GM21381 (cell line): ENCODE measurements at regions not wholly inside any gene's neighbourhood (a gene's known extent, or its start where the extent isn't known, plus 50 kb on each side); places are given as distances from the start of the nearest gene placed in this dataset.

ENCODE experiments used
- ATAC-seq: cut with Tn5 transposase; IDR thresholded peaks from one replicate; pipeline ENCODE4 v1.9.1; 2021; ENCODE audit warnings: mild to moderate bottlenecking, moderate library complexity; ENCODE audit not compliant: unreplicated experiment

GRCh38 chr9:81490605-81491331 is 198.6 kb downstream of the TLE1 start:
- ATAC-seq = no peak

- ATAC-seq = no peak
Measured at GRCh38 chr9:81489046-81489445, 200.3 kb downstream of the TLE1 start.

DNA sequence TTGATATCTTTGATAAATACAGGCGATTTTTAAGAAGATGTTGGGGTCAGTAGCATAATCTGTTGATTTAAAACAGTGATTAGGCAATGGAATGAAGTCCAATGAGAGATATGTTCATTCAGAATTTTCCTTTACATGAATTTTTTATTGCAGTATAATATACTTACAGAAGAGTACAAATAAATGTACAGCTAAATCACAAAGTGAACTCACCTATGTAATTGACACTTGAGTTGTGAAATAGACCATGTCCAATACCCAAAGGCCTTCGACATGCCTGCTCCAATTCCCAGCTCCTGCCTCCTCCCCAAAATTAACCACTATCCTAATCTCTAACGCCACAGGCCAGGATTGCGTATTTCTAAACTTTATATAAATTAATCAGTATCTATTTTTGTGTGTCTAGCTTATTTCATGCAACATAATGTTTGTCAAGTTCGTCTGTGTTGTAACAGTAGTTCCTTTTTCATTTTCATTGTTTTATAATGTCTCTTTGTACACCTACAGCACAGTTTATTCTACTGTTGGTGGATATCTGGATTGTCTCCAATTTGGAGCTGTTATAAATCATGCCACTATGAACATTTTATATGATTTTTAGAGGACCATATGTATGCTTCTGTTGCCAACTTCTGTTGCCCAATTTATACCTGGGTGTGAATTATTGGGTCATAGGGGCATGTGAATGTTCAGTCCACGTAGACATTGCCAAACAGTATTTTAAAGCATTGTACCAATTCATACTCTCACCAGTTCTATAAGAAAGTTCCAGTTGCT is 208.3 kb downstream of the TLE1 start:
- no peak for ATAC-seq

GRCh38 chr9:81479573-81479972 is 209.8 kb downstream of the TLE1 start:
- ATAC-seq = no peak

- ATAC-seq = no peak
Measured at GRCh38 chr9:81477669-81478068, 211.7 kb downstream of the TLE1 start.

DNA sequence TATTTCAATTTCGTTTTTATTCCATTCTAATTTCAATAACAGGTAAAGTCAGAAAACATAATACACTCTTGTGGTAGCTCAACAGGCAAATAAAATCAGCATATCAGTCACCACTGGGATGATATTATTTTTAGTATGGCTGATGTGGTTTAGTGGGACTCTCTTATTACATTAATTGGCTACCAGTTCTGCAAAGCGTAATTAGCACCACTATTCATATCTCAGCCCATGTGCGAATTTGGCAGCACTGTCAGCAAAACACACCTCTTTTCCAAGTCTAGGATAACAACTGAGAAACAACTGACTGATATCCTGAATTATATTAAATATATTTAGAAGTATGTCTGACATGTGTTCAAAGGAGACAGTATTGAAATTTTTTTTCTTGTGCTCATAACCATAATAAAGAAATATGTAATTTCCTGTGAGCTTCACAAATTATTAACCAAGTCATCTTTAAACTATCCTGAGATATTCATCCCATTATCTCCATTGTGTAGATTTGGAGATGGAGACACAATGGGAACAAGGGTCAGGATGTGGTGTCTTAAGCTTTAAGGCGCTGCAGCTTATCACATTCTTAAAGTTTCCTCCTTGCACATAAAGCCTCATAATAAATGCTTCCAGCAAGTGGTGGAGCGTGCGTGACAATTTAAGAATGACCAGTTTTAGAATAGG is 212.4 kb downstream of the TLE1 start:
- no peak for ATAC-seq

DNA sequence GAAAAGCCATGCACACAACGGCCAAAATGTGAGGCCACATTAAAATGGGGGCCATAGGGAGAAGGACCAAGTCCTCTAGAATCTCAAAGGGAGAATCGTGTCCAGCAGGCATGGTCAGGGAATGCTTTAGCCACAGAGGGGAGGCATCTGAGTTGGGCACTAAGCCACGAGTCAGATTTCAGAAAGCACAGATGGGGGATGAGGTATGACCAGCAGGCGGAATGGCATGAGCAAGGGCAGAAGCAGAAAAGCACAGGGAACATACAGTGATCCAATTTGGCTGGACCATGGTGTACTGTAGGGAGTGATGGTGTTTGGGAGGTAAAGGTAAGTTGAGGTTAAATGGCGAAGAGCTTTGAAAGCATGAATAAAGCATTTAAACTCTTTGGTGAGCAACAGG is 214.6 kb downstream of the TLE1 start:
- ATAC-seq = no peak

GRCh38 chr9:81474125-81474524 is 215.2 kb downstream of the TLE1 start:
- ATAC-seq = no peak

DNA sequence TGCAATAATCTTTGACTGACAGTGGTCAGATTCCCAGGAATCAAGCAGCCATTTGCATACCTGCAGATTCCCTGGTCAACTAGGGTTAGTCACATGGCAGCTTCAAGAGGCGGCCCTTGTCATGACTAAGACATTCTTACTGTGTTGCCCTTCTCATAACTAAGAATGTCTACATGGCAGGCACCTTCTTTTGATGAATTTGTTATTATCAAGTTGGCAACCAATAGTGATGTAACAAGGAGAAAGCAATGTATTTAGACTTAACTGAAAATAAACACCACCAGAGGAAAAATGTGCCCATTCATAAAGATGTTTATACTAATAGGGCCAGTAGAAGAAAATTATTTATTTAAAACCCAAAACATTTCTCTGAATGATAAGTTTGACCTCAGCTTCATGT is 215.6 kb downstream of the TLE1 start:
- no peak for ATAC-seq

DNA sequence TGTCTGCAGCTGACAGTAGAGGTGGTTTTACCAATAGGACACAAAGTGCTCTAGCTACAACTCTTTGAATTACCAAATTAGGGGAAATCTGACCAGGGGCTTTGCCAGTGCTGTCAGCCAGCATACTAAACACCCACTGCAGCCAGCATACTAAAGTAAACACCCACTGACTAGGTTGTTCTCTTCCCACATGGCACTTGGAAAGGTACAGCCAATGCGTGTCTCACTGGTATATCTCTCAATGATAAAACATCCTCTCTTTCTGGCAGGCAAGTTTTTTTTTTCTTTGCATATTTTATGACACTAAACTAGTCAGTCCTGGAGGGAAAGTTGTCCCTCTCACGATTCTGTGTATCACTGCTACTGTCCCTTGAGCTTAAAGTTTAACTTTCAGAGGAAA is 216.1 kb downstream of the TLE1 start:
- no peak for ATAC-seq

- ATAC-seq = no peak
Measured at GRCh38 chr9:81472701-81473100, 216.6 kb downstream of the TLE1 start.

DNA sequence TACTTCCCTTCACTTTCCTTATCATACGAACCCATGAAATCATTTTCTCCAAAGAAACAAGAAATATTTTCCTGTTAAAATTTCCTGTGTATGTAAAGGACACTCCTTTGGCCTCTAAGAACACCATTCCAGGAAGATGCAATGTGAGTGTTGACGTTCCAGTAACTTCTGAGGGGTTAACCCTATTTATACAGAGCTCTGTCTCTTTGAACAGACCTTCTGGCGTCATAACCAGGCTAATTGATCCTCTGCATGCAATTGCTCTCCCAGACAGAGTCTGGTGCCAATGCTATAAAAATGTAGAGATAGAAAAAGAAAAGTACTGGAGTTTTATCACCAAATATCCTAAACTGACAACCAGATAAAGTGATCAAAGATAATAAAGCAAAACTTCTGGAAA is 218.5 kb downstream of the TLE1 start:
- ATAC-seq = no peak

DNA sequence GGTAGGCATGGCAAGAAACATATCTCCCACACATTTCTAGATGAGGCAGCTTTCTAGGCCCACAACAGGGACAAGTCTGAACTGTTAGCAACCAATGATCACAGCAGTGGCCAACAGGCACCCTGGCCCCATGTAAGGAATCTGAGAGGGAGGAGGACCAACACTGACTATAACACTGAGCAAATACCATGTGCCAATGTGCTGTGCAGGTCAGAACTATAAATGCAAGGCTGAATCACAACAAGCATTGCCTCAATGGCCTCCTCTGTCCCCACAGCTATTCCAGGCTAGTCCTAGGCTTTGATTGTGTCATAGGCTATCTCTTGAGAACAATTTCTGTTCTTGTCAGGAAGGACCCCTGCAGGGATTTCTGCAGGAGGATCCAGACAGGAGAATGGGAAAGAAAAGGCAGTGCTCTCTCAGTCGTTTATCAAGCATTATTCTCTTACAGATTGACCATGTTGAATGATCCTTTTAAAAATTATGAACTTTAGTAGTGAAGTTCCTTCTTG is 221.2 kb downstream of the TLE1 start:
- ATAC-seq = no peak

DNA sequence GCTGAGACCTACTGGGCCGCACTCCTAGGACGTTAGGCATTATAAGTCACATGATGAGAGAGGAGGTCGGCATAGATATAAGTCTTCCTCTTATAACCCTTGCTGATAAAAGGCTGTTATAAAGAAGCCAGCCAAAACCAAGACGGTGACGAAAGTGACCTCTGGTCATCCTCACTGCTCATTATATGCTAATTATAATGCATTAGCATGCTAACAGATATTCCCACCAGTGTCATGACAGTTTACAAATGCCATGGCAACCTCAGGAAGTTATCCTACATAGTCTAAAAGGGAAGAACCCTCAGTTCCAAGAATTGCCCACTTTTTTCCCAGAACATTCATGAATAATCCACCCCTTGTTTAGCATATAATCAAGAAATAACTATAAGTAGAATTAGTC is 222.4 kb downstream of the TLE1 start:
- no peak for ATAC-seq

DNA sequence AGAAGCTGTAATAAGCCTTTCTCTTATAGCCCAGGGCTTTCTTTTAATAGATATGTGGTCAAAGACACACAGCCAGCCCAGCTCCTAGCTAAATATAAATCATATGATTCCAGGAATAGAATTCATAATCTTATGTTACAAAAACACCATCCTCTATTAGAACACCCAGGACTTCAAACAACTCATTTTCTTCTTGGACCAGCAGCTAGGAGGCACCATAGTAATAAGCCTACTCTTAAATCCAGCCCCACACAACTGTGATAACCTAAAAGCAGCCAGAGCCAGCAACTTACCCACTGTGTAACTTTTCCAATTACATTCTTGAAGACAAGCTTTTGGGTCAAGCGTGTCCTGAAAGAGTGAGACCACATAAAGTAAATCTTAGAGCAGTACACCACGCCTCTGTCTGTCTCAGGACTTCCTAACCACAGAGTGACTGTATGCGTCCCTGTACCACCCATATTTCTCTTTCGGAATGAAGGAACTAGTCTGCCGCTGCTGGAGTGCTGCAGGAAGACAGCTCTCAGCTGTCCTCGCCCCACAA is 223.8 kb downstream of the TLE1 start:
- no peak for ATAC-seq

DNA sequence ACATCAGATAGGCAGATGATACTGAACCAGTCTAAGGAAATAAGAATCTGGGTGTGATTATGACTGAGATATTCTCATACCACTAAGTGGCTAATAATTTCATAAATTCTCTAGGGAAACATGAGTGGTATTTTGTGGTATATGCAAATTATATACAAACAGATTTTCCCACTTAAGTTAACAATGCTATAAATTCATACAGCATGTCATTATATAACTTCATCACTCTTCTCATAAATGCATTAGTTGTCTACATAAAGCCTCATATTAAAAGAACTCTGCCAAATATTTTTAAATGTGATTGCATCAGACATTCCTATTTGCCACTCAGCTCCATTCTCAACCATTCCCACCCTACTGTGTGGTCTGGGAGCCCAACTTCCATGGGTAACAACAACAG is 226.5 kb downstream of the TLE1 start:
- ATAC-seq = no peak

GRCh38 chr9:81461196-81461595 is 228.2 kb downstream of the TLE1 start:
- ATAC-seq = no peak

- no peak for ATAC-seq
Measured at GRCh38 chr9:81460693-81461092, 228.7 kb downstream of the TLE1 start.

DNA sequence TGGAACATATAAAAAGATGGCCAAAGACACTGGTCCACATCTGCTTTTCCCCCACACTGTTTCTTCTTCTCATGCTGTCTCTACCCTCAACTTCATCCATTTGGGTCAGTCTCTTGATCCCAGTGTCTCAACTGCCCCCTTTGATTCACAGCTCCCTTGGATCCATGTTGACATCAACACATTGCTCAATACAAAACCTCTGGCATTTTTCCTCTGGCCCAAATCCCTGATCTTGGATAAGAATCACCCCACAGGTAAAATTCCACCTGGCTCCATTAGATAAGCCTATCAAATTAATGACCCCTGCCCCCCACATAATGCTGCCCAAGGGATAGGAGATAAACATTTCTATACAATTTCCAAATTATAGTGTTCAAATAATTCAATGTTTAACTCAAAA is 229.8 kb downstream of the TLE1 start:
- ATAC-seq = no peak

GRCh38 chr9:81456431-81457006 is 232.8 kb downstream of the TLE1 start:
- no peak for ATAC-seq
